Activated naive CD8-positive, alpha-beta T cell treated with anti-CD3 and anti-CD28 coated beads, Interleukin-2, amount 50 U/mL, for 24 hours (primary cell): ENCODE measurements at regions not wholly inside any gene's neighbourhood (a gene's known extent, or its start where the extent isn't known, plus 50 kb on each side); places are given as distances from the start of the nearest gene placed in this dataset.
"Not testable (repeated sequence)": the region's sequence is repeated elsewhere in the genome, so short reads cannot be mapped to it uniquely, and the experiment has no call there.

ENCODE experiments used
- ATAC-seq: fragments of 150-1000 bp; cut with Tn5 transposase; one replicate; pipeline ENCODE4 v1.10.0; 2021
- DNase-seq: peaks from one replicate; pipeline ENCODE4 v3.0.0; 2021
- H3K27ac Mint-ChIP-seq: one replicate; pipeline ENCODE4 v1.8.0; 2021; ENCODE audit warnings: mild to moderate bottlenecking, mixed read lengths
- H3K27me3 Mint-ChIP-seq: one replicate; pipeline ENCODE4 v1.8.0; 2021; ENCODE audit warnings: mixed read lengths
- H3K36me3 Mint-ChIP-seq: one replicate; pipeline ENCODE4 v1.8.0; 2021; ENCODE audit warnings: low read depth, mixed read lengths
- H3K4me1 Mint-ChIP-seq: one replicate; pipeline ENCODE4 v1.8.0; 2021; ENCODE audit warnings: mixed read lengths
- H3K4me3 Mint-ChIP-seq: one replicate; pipeline ENCODE4 v1.8.0; 2021; ENCODE audit warnings: mild to moderate bottlenecking, moderate library complexity, mixed read lengths
- H3K9me3 Mint-ChIP-seq: one replicate; pipeline ENCODE4 v1.8.0; 2021; ENCODE audit warnings: mixed read lengths

- not testable (repeated sequence) for H3K9me3 Mint-ChIP-seq, H3K27ac Mint-ChIP-seq, H3K27me3 Mint-ChIP-seq, H3K4me3 Mint-ChIP-seq, DNase-seq, H3K4me1 Mint-ChIP-seq, ATAC-seq, H3K36me3 Mint-ChIP-seq
These were observed 54.8 kb upstream of the FAM90A1 start for GRCh38 chr12:8282181-8282580.

GRCh38 chr12:8285681-8286080 is 58.3 kb upstream of the FAM90A1 start:
- not testable (repeated sequence) for DNase-seq, H3K36me3 Mint-ChIP-seq, H3K9me3 Mint-ChIP-seq, H3K27ac Mint-ChIP-seq, H3K4me1 Mint-ChIP-seq, ATAC-seq, H3K4me3 Mint-ChIP-seq, H3K27me3 Mint-ChIP-seq

- H3K4me1 Mint-ChIP-seq, H3K27ac Mint-ChIP-seq, DNase-seq, H3K4me3 Mint-ChIP-seq, H3K36me3 Mint-ChIP-seq, H3K9me3 Mint-ChIP-seq, ATAC-seq, H3K27me3 Mint-ChIP-seq: not testable (repeated sequence)
These were observed 64.3 kb upstream of the FAM90A1 start for GRCh38 chr12:8291764-8292163.

GRCh38 chr12:8294662-8295061 is 67.2 kb upstream of the FAM90A1 start:
- H3K9me3 Mint-ChIP-seq, H3K36me3 Mint-ChIP-seq, ATAC-seq, DNase-seq, H3K4me3 Mint-ChIP-seq, H3K27me3 Mint-ChIP-seq, H3K27ac Mint-ChIP-seq, H3K4me1 Mint-ChIP-seq: not testable (repeated sequence)

- not testable (repeated sequence) for H3K4me3 Mint-ChIP-seq, H3K9me3 Mint-ChIP-seq, H3K36me3 Mint-ChIP-seq, H3K27me3 Mint-ChIP-seq, ATAC-seq, H3K27ac Mint-ChIP-seq, H3K4me1 Mint-ChIP-seq, DNase-seq
These were observed 81.2 kb upstream of the FAM90A1 start for GRCh38 chr12:8308611-8309010.

GRCh38 chr12:8315997-8316396 is 88.6 kb upstream of the FAM90A1 start:
- not testable (repeated sequence) for H3K27me3 Mint-ChIP-seq, H3K4me3 Mint-ChIP-seq, H3K27ac Mint-ChIP-seq, ATAC-seq, H3K36me3 Mint-ChIP-seq, DNase-seq, H3K9me3 Mint-ChIP-seq
- peaks cover 15% of the 10 kb centered on the region for H3K4me1 Mint-ChIP-seq

GRCh38 chr12:8317675-8318074 is 90.3 kb upstream of the FAM90A1 start:
- not testable (repeated sequence) for DNase-seq, ATAC-seq, H3K27me3 Mint-ChIP-seq, H3K9me3 Mint-ChIP-seq, H3K27ac Mint-ChIP-seq, H3K4me3 Mint-ChIP-seq, H3K36me3 Mint-ChIP-seq
- peaks cover 15% of the 10 kb centered on the region for H3K4me1 Mint-ChIP-seq

- peak; percentile 3 for DNase-seq
- H3K9me3 Mint-ChIP-seq, ATAC-seq, H3K36me3 Mint-ChIP-seq, H3K27ac Mint-ChIP-seq, H3K27me3 Mint-ChIP-seq: not testable (repeated sequence)
- peaks cover 15% of the 10 kb centered on the region for H3K4me1 Mint-ChIP-seq
- H3K4me3 Mint-ChIP-seq, result peak overlapping the region; percentile 61
These were observed 92.9 kb upstream of the FAM90A1 start for GRCh38 chr12:8320251-8320730.

GRCh38 chr12:8320791-8321370 is 93.5 kb upstream of the FAM90A1 start:
- not testable (repeated sequence) for H3K27me3 Mint-ChIP-seq, H3K27ac Mint-ChIP-seq, ATAC-seq, H3K36me3 Mint-ChIP-seq, DNase-seq, H3K9me3 Mint-ChIP-seq
- Mint-ChIP-seq H3K4me1 (peaks cover 15% of the 10 kb centered on the region), H3K4me3 (peak overlapping the region; percentile 61)

GRCh38 chr12:8325145-8325839 is 97.9 kb upstream of the FAM90A1 start:
- H3K27me3 Mint-ChIP-seq, H3K9me3 Mint-ChIP-seq, H3K36me3 Mint-ChIP-seq, H3K27ac Mint-ChIP-seq, DNase-seq, ATAC-seq, H3K4me3 Mint-ChIP-seq, H3K4me1 Mint-ChIP-seq: not testable (repeated sequence)

GRCh38 chr12:8328835-8329234 is 101.4 kb upstream of the FAM90A1 start:
- not testable (repeated sequence) for DNase-seq, ATAC-seq, H3K4me1 Mint-ChIP-seq, H3K27me3 Mint-ChIP-seq, H3K36me3 Mint-ChIP-seq, H3K9me3 Mint-ChIP-seq, H3K27ac Mint-ChIP-seq, H3K4me3 Mint-ChIP-seq

- H3K9me3 Mint-ChIP-seq, DNase-seq, H3K27ac Mint-ChIP-seq, H3K36me3 Mint-ChIP-seq, H3K4me1 Mint-ChIP-seq, H3K27me3 Mint-ChIP-seq, H3K4me3 Mint-ChIP-seq, ATAC-seq: not testable (repeated sequence)
These were observed 105.0 kb upstream of the FAM90A1 start for GRCh38 chr12:8332373-8332772.

GRCh38 chr12:8351073-8351472 is 104.7 kb upstream of the CLEC6A start:
- H3K9me3 Mint-ChIP-seq, H3K4me1 Mint-ChIP-seq, H3K36me3 Mint-ChIP-seq, H3K27me3 Mint-ChIP-seq, H3K4me3 Mint-ChIP-seq, DNase-seq, ATAC-seq, H3K27ac Mint-ChIP-seq: not testable (repeated sequence)

- H3K4me1 Mint-ChIP-seq, H3K27ac Mint-ChIP-seq, H3K4me3 Mint-ChIP-seq, H3K36me3 Mint-ChIP-seq, H3K9me3 Mint-ChIP-seq, H3K27me3 Mint-ChIP-seq, ATAC-seq, DNase-seq: not testable (repeated sequence)
These were observed 101.0 kb upstream of the CLEC6A start for GRCh38 chr12:8354741-8355140.

GRCh38 chr12:8355531-8355930 is 100.2 kb upstream of the CLEC6A start:
- H3K4me1 Mint-ChIP-seq, H3K27me3 Mint-ChIP-seq, ATAC-seq, DNase-seq, H3K36me3 Mint-ChIP-seq, H3K9me3 Mint-ChIP-seq, H3K4me3 Mint-ChIP-seq, H3K27ac Mint-ChIP-seq: not testable (repeated sequence)
